Astrocyte (in vitro differentiated cells and primary cell): ENCODE measurements at regions not wholly inside any gene's neighbourhood (a gene's known extent, or its start where the extent isn't known, plus 50 kb on each side); places are given as distances from the start of the nearest gene placed in this dataset.

Source experiments
- DNase-seq: peaks from one replicate; pipeline ENCODE4 v3.0.0-alpha.2; 2010; ENCODE audit warnings: low read depth
- FAIRE-seq: peaks from 2 replicates; lab custom pipeline; 2011; peaks lifted over from hg19 to GRCh38; lab: Jason Lieb, UNC
- H2AFZ ChIP-seq: 2 replicates; pipeline ENCODE4 v1.6.0; 2012; ENCODE audit warnings: low read depth, low read length, inconsistent platforms
- H3K27ac ChIP-seq: 2 replicates; pipeline ENCODE4 v1.5.1; 2011; ENCODE audit warnings: low read depth, low read length, inconsistent platforms
- H3K27me3 ChIP-seq: 2 replicates; pipeline ENCODE4 v1.6.0; 2011; ENCODE audit warnings: low read length, inconsistent platforms; ENCODE audit not compliant: insufficient read depth
- H3K36me3 ChIP-seq: 2 replicates; pipeline ENCODE4 v1.5.1; 2011; ENCODE audit warnings: low read length, inconsistent platforms; ENCODE audit not compliant: insufficient read depth
- H3K4me1 ChIP-seq: 2 replicates; pipeline ENCODE4 v1.5.1; 2011; ENCODE audit warnings: low read length, inconsistent platforms; ENCODE audit not compliant: insufficient read depth
- H3K4me2 ChIP-seq: 2 replicates; pipeline ENCODE4 v1.6.0; 2012; ENCODE audit warnings: low read length, inconsistent platforms
- H3K4me3 ChIP-seq: 2 replicates; pipeline ENCODE4 v1.5.1; 2011; ENCODE audit warnings: low read depth, mild to moderate bottlenecking, low read length, inconsistent platforms; ENCODE audit not compliant: insufficient read depth
- H3K79me2 ChIP-seq: 2 replicates; pipeline ENCODE4 v1.6.0; 2012; ENCODE audit warnings: mild to moderate bottlenecking, low read length, inconsistent platforms; ENCODE audit not compliant: insufficient read depth
- H3K9ac ChIP-seq: 2 replicates; pipeline ENCODE4 v1.6.0; 2012; ENCODE audit warnings: mild to moderate bottlenecking, low read length, inconsistent platforms
- H3K9me3 ChIP-seq: 2 replicates; pipeline ENCODE4 v1.5.1; 2012; ENCODE audit warnings: low read depth, mild to moderate bottlenecking, low read length, inconsistent platforms; ENCODE audit not compliant: insufficient read depth
- H4K20me1 ChIP-seq: 2 replicates; pipeline ENCODE4 v1.6.0; 2012; ENCODE audit warnings: low read length, inconsistent platforms; ENCODE audit not compliant: insufficient read depth
- H3K27ac Mint-ChIP-seq: one replicate; pipeline ENCODE4 v1.8.0; 2021; ENCODE audit warnings: mild to moderate bottlenecking, mixed read lengths; ENCODE audit not compliant: unreplicated experiment
- H3K27me3 Mint-ChIP-seq: one replicate; pipeline ENCODE4 v1.8.0; 2021; ENCODE audit warnings: low read depth, mixed read lengths; ENCODE audit not compliant: unreplicated experiment
- H3K36me3 Mint-ChIP-seq: one replicate; pipeline ENCODE4 v1.8.0; 2021; ENCODE audit warnings: low read depth, mixed read lengths; ENCODE audit not compliant: unreplicated experiment
- H3K4me1 Mint-ChIP-seq: one replicate; pipeline ENCODE4 v1.8.0; 2021; ENCODE audit warnings: low read depth, mixed read lengths; ENCODE audit not compliant: unreplicated experiment
- H3K4me3 Mint-ChIP-seq: one replicate; pipeline ENCODE4 v1.8.0; 2021; ENCODE audit warnings: mild to moderate bottlenecking, moderate library complexity, mixed read lengths; ENCODE audit not compliant: unreplicated experiment
- H3K9me3 Mint-ChIP-seq: one replicate; pipeline ENCODE4 v1.8.0; 2021; ENCODE audit warnings: mild to moderate bottlenecking, mixed read lengths; ENCODE audit not compliant: unreplicated experiment
- CTCF ChIP-seq: IDR thresholded peaks from 2 replicates; pipeline ENCODE4 v1.5.1; 2011; ENCODE audit warnings: low read depth, mild to moderate bottlenecking, inconsistent platforms, low read length, moderate library complexity; ENCODE audit not compliant: insufficient read depth
- EZH2 ChIP-seq: IDR thresholded peaks from 2 replicates; pipeline ENCODE4 v1.6.1; 2012; ENCODE audit warnings: mild to moderate bottlenecking, low read length, inconsistent platforms; ENCODE audit not compliant: insufficient read depth

- DNase-seq: no peak
These were observed 706.7 kb downstream of the SLITRK5 start for GRCh38 chr13:88377852-88378251.

GRCh38 chr13:88384542-88384941 lies 713.4 kb downstream of the SLITRK5 start:
- H3K9ac ChIP-seq: no peak overlapping the region
- Mint-ChIP-seq H3K9me3 (peaks cover 2% of the 10 kb centered on the region), H3K27me3 (no peaks in the 10 kb centered on the region), H3K4me3 (no peak overlapping the region), H3K4me1 (no peaks in the 10 kb centered on the region), H3K36me3 (no peaks in the 10 kb centered on the region), H3K27ac (no peak overlapping the region)
- TF ChIP-seq EZH2 (no peak), CTCF (no peak)
- H3K36me3 ChIP-seq: no peaks in the 10 kb centered on the region
- H3K27ac ChIP-seq: no peak overlapping the region
- H3K4me3 ChIP-seq: no peak overlapping the region
- H3K79me2 ChIP-seq: no peaks in the 10 kb centered on the region
- H2AFZ ChIP-seq: no peak overlapping the region
- no peak overlapping the region for H3K4me2 ChIP-seq
- DNase-seq (no peak), FAIRE-seq (no peak)
- no peaks in the 10 kb centered on the region for H3K27me3 ChIP-seq
- no peaks in the 10 kb centered on the region for H3K4me1 ChIP-seq
- H4K20me1 ChIP-seq: no peaks in the 10 kb centered on the region
- peaks cover 3% of the 10 kb centered on the region for H3K9me3 ChIP-seq

More at GRCh38 chr13:88377852-88378251, 706.7 kb downstream of the SLITRK5 start:
- Histone ChIP-seq H2AFZ (no peak overlapping the region), H3K79me2 (no peaks in the 10 kb centered on the region), H3K27me3 (no peaks in the 10 kb centered on the region), H3K36me3 (no peaks in the 10 kb centered on the region), H3K4me3 (no peak overlapping the region), H3K4me2 (no peak overlapping the region), H3K9ac (no peak overlapping the region), H3K27ac (no peak overlapping the region), H3K4me1 (no peaks in the 10 kb centered on the region), H3K9me3 (no peaks in the 10 kb centered on the region), H4K20me1 (no peaks in the 10 kb centered on the region)
- H3K27me3 Mint-ChIP-seq: no peaks in the 10 kb centered on the region
- H3K36me3 Mint-ChIP-seq: no peaks in the 10 kb centered on the region
- no peak overlapping the region for H3K4me3 Mint-ChIP-seq
- FAIRE-seq: no peak
- H3K9me3 Mint-ChIP-seq: no peaks in the 10 kb centered on the region
- H3K27ac Mint-ChIP-seq: no peak overlapping the region
- H3K4me1 Mint-ChIP-seq: no peaks in the 10 kb centered on the region
- no peak for TF ChIP-seq EZH2
- TF ChIP-seq CTCF: no peak

GRCh38 chr13:88395804-88396203 lies 724.6 kb downstream of the SLITRK5 start:
- Histone ChIP-seq H3K4me1 (no peaks in the 10 kb centered on the region), H3K27ac (no peak overlapping the region), H3K27me3 (no peaks in the 10 kb centered on the region), H3K9ac (no peak overlapping the region), H3K4me3 (no peak overlapping the region), H3K79me2 (no peaks in the 10 kb centered on the region), H3K36me3 (no peaks in the 10 kb centered on the region), H2AFZ (no peak overlapping the region), H3K4me2 (no peak overlapping the region), H3K9me3 (no peaks in the 10 kb centered on the region), H4K20me1 (no peaks in the 10 kb centered on the region)
- FAIRE-seq: no peak
- Mint-ChIP-seq H3K9me3 (no peaks in the 10 kb centered on the region), H3K27ac (no peak overlapping the region), H3K4me3 (no peak overlapping the region), H3K27me3 (no peaks in the 10 kb centered on the region), H3K4me1 (no peaks in the 10 kb centered on the region), H3K36me3 (no peaks in the 10 kb centered on the region)
- DNase-seq: no peak
- no peak for TF ChIP-seq CTCF
- TF ChIP-seq EZH2: no peak
